EH (cell line): ENCODE measurements at regions not wholly inside any gene's neighbourhood (a gene's known extent, or its start where the extent isn't known, plus 50 kb on each side); places are given as distances from the start of the nearest gene placed in this dataset.

ENCODE experiments used
- DNase-seq: peaks from one replicate; pipeline ENCODE4 v3.0.0-alpha.2; 2015; ENCODE audit warnings: low read depth

GRCh38 chr17:55668312-55668920, 54.2 kb downstream of the TMEM100 start:
- no peak for DNase-seq

GRCh38 chr17:55666806-55667205, 55.9 kb downstream of the TMEM100 start:
- DNase-seq: no peak

- no peak for DNase-seq
These were observed 58.4 kb downstream of the TMEM100 start for GRCh38 chr17:55664287-55664686.

GRCh38 chr17:55663400-55663799, 59.3 kb downstream of the TMEM100 start:
- DNase-seq: no peak

- DNase-seq: no peak
These were observed 60.5 kb downstream of the TMEM100 start for GRCh38 chr17:55661963-55662834.

GRCh38 chr17:55661256-55661758, 61.4 kb downstream of the TMEM100 start:
- DNase-seq: no peak

GRCh38 chr17:55660178-55660886, 62.3 kb downstream of the TMEM100 start:
- no peak for DNase-seq

- DNase-seq: no peak
These were observed 63.0 kb downstream of the TMEM100 start for GRCh38 chr17:55659661-55660060.

GRCh38 chr17:55655777-55656176, 66.9 kb downstream of the TMEM100 start:
- no peak for DNase-seq

GRCh38 chr17:55654821-55655220, 67.8 kb downstream of the TMEM100 start:
- no peak for DNase-seq

GRCh38 chr17:55654022-55654421, 68.6 kb downstream of the TMEM100 start:
- DNase-seq: no peak

- no peak for DNase-seq
These were observed 69.8 kb downstream of the TMEM100 start for GRCh38 chr17:55652825-55653224.

GRCh38 chr17:55652114-55652823, 70.4 kb downstream of the TMEM100 start:
- no peak for DNase-seq

- DNase-seq: no peak
These were observed 72.6 kb downstream of the TMEM100 start for GRCh38 chr17:55649957-55650597.

- no peak for DNase-seq
These were observed 74.6 kb downstream of the TMEM100 start for GRCh38 chr17:55648086-55648485.

GRCh38 chr17:55645361-55645760, 77.3 kb downstream of the TMEM100 start:
- DNase-seq: no peak

GRCh38 chr17:55644346-55644745, 78.3 kb downstream of the TMEM100 start:
- DNase-seq: no peak

- no peak for DNase-seq
These were observed 79.9 kb downstream of the TMEM100 start for GRCh38 chr17:55642741-55643140.

GRCh38 chr17:55641676-55642081, 81.0 kb downstream of the TMEM100 start:
- peak; percentile 57 for DNase-seq

- DNase-seq: no peak
These were observed 83.6 kb downstream of the TMEM100 start for GRCh38 chr17:55639096-55639495.

- no peak for DNase-seq
These were observed 87.3 kb downstream of the TMEM100 start for GRCh38 chr17:55635253-55635914.
